GM12878 (cell line): ENCODE measurements at regions not wholly inside any gene's neighbourhood (a gene's known extent, or its start where the extent isn't known, plus 50 kb on each side); places are given as distances from the start of the nearest gene placed in this dataset.

Experiments
- ATAC-seq: fragments of 200-7000 bp; cut with Tn5 transposase; 3 replicates; pipeline ENCODE4 v1.9.1; 2020; ENCODE audit warnings: mild to moderate bottlenecking, moderate library complexity
- BruUV-seq: library from RNA; stranded (reverse); fragments of 400-500 nt; replicated peaks from 2 replicates; lab custom pipeline; 2021; lab: Mats Ljungman, UMichigan
- CTCF ChIA-PET: fragments of 300-600 bp; sonication (Branson Sonifier 250); formaldehyde crosslinking; extraction: SDS; loops from one replicate; lab custom pipeline; 2021; ENCODE audit warnings: inconsistent platforms; lab: Yijun Ruan, JAX
- POLR2A ChIA-PET: fragments of 350-600 bp; formaldehyde crosslinking; extraction: SDS; loops from one replicate; lab custom pipeline; 2021; ENCODE audit warnings: inconsistent platforms; lab: Charles Lee
- RAD21 ChIA-PET: fragments of 300-600 bp; sonication (Branson Sonifier 250); formaldehyde crosslinking; loops from one replicate; lab custom pipeline; 2023; ENCODE audit warnings: antibody characterized with exemption; ENCODE audit not compliant: unreplicated experiment; lab: Charles Lee
- SMC1A ChIA-PET: fragments of 300-600 bp; sonication (Branson Sonifier 250); formaldehyde crosslinking; loops from one replicate; lab custom pipeline; 2023; ENCODE audit not compliant: unreplicated experiment, uncharacterized antibody; lab: Charles Lee
- DNase-seq: peaks from one replicate; pipeline ENCODE4 v3.0.0-alpha.2; 2011; ENCODE audit warnings: low read depth, low spot score
- FAIRE-seq: peaks from 3 replicates; lab custom pipeline; 2011; peaks lifted over from hg19 to GRCh38; lab: Jason Lieb, UNC
- H2AFZ ChIP-seq: 2 replicates; pipeline ENCODE4 v1.6.0; 2011; ENCODE audit warnings: low read depth, low read length, control low read depth; ENCODE audit not compliant: control insufficient read depth
- H3K27ac ChIP-seq: 2 replicates; pipeline ENCODE4 v1.5.1; 2011; ENCODE audit warnings: control low read depth; ENCODE audit not compliant: control insufficient read depth, insufficient read depth
- H3K27me3 ChIP-seq, 2 experiments: replicated peaks in 1 of 2; 2 replicates each; pipeline versions ENCODE4 v1.6.0 to v1.6.1; 2011; ENCODE audit warnings: low read length in 1 of 2; ENCODE audit not compliant: control insufficient read depth in 2 of 2, insufficient read depth in 2 of 2
- H3K36me3 ChIP-seq, 2 experiments: 2 replicates each; pipeline ENCODE4 v1.5.1; 2011; ENCODE audit warnings: low read length in 1 of 2; ENCODE audit not compliant: control insufficient read depth in 2 of 2, insufficient read depth in 2 of 2
- H3K4me1 ChIP-seq: 2 replicates; pipeline ENCODE4 v1.6.1; 2011; ENCODE audit warnings: mild to moderate bottlenecking, low read length, moderate library complexity, mixed read lengths; ENCODE audit not compliant: control insufficient read depth, insufficient read depth
- H3K4me2 ChIP-seq: 2 replicates; pipeline ENCODE4 v1.6.0; 2011; ENCODE audit warnings: control low read depth; ENCODE audit not compliant: control insufficient read depth, insufficient read depth
- H3K4me3 ChIP-seq: fragments of 200-600 bp; sonication (generic); 2 replicates; pipeline ENCODE4 v1.5.1; 2016
- H3K79me2 ChIP-seq: 2 replicates; pipeline ENCODE4 v1.6.0; 2011; ENCODE audit warnings: low read length; ENCODE audit not compliant: control insufficient read depth, insufficient read depth
- H3K9ac ChIP-seq: 2 replicates; pipeline ENCODE4 v1.8.0; 2011; ENCODE audit warnings: low read length, control low read depth, mixed read lengths; ENCODE audit not compliant: control insufficient read depth, insufficient read depth
- H3K9me3 ChIP-seq: replicated peaks from 3 replicates; pipeline ENCODE4 v1.5.1; 2011; ENCODE audit warnings: mild to moderate bottlenecking, low read length; ENCODE audit not compliant: control insufficient read depth, insufficient read depth
- H4K20me1 ChIP-seq: 2 replicates; pipeline ENCODE4 v1.6.0; 2011; ENCODE audit not compliant: control insufficient read depth, insufficient read depth
- CEBPZ ChIP-seq: fragments of 150-350 bp; IDR thresholded peaks from 2 replicates; pipeline ENCODE4 v1.6.1; 2016; ENCODE audit warnings: low read depth, low read length
- EED ChIP-seq: sonication (generic); IDR thresholded peaks from 2 replicates; pipeline ENCODE4 v1.6.1; 2016; ENCODE audit warnings: antibody characterized with exemption, low read depth
- HCFC1 ChIP-seq: fragments of 150-350 bp; IDR thresholded peaks from 2 replicates; pipeline ENCODE4 v1.6.1; 2014; ENCODE audit warnings: low read length
- NFYB ChIP-seq: IDR thresholded peaks from 2 replicates; pipeline ENCODE4 v1.6.1; 2011; ENCODE audit warnings: low read depth, mild to moderate bottlenecking, low read length, improper control_type of control experiment, moderate library complexity; ENCODE audit not compliant: insufficient read depth
- POLR2A ChIP-seq: IDR thresholded peaks from 2 replicates; pipeline ENCODE4 v1.6.1; 2011; ENCODE audit warnings: low read depth, mild to moderate bottlenecking, low read length
- POLR2AphosphoS5 ChIP-seq: IDR thresholded peaks from 2 replicates; pipeline ENCODE4 v1.6.1; 2011; ENCODE audit warnings: mild to moderate bottlenecking, low read length, inconsistent platforms
- POU2F2 ChIP-seq: IDR thresholded peaks from 3 replicates; pipeline ENCODE4 v1.6.1; 2011; ENCODE audit warnings: low read depth, mild to moderate bottlenecking, low read length, borderline replicate concordance
- WGBS: methylation state at CpG from one replicate; pipeline ENCODE4 v1.1.6; 2016; ENCODE audit warnings: low lambda C conversion rate; ENCODE audit not compliant: insufficient replicate concordance, insufficient coverage; ENCODE audit errors: missing lambda C conversion rate; 5-methylcytosine and 5-hydroxymethylcytosine counted together
- in situ Hi-C: fragments of 300-500 bp; cut with MboI; formaldehyde crosslinking; loops from 9 replicates; pipeline ENCODE4 v1.14.3; 2018; ENCODE audit warnings: mixed read lengths
- intact Hi-C: fragments of 100-400 bp; cut with micrococcal nuclease; formaldehyde crosslinking; loops from one replicate; pipeline ENCODE4 v1.14.2; 2022; ENCODE audit not compliant: unreplicated experiment
- TF ChIP-seq, protein P1 (sequence below): IDR thresholded peaks from 2 replicates; pipeline ENCODE4 v1.6.1; 2012; ENCODE audit warnings: low read depth, low read length, improper control_type of control experiment
- TF ChIP-seq, protein P2 (sequence below): fragments of 450-650 bp; IDR thresholded peaks from 2 replicates; pipeline ENCODE4 v1.6.1; 2017; ENCODE audit warnings: low read depth, mild to moderate bottlenecking, moderate library complexity
- TF ChIP-seq, protein P3 (sequence below): IDR thresholded peaks from 2 replicates; pipeline ENCODE4 v1.6.1; 2012; ENCODE audit warnings: mild to moderate bottlenecking, low read depth, low read length
- TF ChIP-seq, protein P4 (sequence below): IDR thresholded peaks from 2 replicates; pipeline ENCODE4 v1.6.1; 2012; ENCODE audit warnings: low read depth, low read length, improper control_type of control experiment

DNA sequence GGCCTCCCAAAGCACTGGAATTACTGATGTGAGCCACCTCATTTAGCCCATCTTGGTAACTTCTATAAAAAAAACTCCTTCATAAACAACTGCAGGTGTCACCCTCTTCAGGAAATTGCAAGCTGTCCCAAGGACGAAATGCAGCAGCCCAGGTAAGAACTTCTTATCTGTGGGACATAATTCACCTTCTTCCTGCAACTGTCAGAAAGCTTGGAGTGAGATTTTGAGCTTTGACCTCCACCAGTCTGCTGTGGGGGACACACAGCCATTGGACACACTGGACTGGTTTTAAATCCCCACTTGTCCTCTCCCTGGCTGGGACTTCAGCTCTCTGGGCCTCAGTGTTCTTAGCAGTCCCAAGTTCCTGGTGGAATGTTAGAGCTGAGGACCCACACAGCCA, 368.5 kb downstream of the MN1 start:
- BruUV-seq, result no TSS peak
- no peaks in the 10 kb centered on the region for H4K20me1 ChIP-seq
- H3K9me3 ChIP-seq, result no peaks in the 10 kb centered on the region; the same call in 2 of the 3 replicates
- H3K36me3 ChIP-seq, result no peaks in the 10 kb centered on the region
- in situ Hi-C loops, result no loop called here
- H3K4me1 ChIP-seq, result no peaks in the 10 kb centered on the region
- no peak overlapping the region for H2AFZ ChIP-seq
- no peak overlapping the region for H3K27ac ChIP-seq
- ChIA-PET CTCF (no interaction called here), POLR2A (no interaction called here), RAD21 (no interaction called here), SMC1A (no interaction called here)
- no peak overlapping the region for H3K4me2 ChIP-seq
- H3K79me2 ChIP-seq, result no peaks in the 10 kb centered on the region
- TF ChIP-seq, protein P1, sequence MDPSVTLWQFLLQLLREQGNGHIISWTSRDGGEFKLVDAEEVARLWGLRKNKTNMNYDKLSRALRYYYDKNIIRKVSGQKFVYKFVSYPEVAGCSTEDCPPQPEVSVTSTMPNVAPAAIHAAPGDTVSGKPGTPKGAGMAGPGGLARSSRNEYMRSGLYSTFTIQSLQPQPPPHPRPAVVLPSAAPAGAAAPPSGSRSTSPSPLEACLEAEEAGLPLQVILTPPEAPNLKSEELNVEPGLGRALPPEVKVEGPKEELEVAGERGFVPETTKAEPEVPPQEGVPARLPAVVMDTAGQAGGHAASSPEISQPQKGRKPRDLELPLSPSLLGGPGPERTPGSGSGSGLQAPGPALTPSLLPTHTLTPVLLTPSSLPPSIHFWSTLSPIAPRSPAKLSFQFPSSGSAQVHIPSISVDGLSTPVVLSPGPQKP, result no peak
- no peak for TF ChIP-seq POLR2AphosphoS5
- TF ChIP-seq CEBPZ, result no peak
- TF ChIP-seq, protein P2, sequence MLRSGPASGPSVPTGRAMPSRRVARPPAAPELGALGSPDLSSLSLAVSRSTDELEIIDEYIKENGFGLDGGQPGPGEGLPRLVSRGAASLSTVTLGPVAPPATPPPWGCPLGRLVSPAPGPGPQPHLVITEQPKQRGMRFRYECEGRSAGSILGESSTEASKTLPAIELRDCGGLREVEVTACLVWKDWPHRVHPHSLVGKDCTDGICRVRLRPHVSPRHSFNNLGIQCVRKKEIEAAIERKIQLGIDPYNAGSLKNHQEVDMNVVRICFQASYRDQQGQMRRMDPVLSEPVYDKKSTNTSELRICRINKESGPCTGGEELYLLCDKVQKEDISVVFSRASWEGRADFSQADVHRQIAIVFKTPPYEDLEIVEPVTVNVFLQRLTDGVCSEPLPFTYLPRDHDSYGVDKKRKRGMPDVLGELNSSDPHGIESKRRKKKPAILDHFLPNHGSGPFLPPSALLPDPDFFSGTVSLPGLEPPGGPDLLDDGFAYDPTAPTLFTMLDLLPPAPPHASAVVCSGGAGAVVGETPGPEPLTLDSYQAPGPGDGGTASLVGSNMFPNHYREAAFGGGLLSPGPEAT, result no peak
- TF ChIP-seq EED, result no peak
- TF ChIP-seq, protein P3, sequence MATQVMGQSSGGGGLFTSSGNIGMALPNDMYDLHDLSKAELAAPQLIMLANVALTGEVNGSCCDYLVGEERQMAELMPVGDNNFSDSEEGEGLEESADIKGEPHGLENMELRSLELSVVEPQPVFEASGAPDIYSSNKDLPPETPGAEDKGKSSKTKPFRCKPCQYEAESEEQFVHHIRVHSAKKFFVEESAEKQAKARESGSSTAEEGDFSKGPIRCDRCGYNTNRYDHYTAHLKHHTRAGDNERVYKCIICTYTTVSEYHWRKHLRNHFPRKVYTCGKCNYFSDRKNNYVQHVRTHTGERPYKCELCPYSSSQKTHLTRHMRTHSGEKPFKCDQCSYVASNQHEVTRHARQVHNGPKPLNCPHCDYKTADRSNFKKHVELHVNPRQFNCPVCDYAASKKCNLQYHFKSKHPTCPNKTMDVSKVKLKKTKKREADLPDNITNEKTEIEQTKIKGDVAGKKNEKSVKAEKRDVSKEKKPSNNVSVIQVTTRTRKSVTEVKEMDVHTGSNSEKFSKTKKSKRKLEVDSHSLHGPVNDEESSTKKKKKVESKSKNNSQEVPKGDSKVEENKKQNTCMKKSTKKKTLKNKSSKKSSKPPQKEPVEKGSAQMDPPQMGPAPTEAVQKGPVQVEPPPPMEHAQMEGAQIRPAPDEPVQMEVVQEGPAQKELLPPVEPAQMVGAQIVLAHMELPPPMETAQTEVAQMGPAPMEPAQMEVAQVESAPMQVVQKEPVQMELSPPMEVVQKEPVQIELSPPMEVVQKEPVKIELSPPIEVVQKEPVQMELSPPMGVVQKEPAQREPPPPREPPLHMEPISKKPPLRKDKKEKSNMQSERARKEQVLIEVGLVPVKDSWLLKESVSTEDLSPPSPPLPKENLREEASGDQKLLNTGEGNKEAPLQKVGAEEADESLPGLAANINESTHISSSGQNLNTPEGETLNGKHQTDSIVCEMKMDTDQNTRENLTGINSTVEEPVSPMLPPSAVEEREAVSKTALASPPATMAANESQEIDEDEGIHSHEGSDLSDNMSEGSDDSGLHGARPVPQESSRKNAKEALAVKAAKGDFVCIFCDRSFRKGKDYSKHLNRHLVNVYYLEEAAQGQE, result no peak
- no peak for TF ChIP-seq HCFC1
- TF ChIP-seq, protein P4, sequence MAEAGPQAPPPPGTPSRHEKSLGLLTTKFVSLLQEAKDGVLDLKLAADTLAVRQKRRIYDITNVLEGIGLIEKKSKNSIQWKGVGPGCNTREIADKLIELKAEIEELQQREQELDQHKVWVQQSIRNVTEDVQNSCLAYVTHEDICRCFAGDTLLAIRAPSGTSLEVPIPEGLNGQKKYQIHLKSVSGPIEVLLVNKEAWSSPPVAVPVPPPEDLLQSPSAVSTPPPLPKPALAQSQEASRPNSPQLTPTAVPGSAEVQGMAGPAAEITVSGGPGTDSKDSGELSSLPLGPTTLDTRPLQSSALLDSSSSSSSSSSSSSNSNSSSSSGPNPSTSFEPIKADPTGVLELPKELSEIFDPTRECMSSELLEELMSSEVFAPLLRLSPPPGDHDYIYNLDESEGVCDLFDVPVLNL, result no peak
- TF ChIP-seq POLR2A, result no peak
- no peak for TF ChIP-seq NFYB
- TF ChIP-seq POU2F2, result no peak
- H3K4me3 ChIP-seq, result no peak overlapping the region
- H3K9ac ChIP-seq, result no peak overlapping the region
- FAIRE-seq (no peak), DNase-seq (no peak), ATAC-seq (no peak)
- 0% methylated on average over 1 of the region's 1 CpG for WGBS
- no peaks in the 10 kb centered on the region for H3K27me3 ChIP-seq
- intact Hi-C loops, result no loop called here
